ENCODE measurements at regions not wholly inside any gene's neighbourhood (a gene's known extent, or its start where the extent isn't known, plus 50 kb on each side); places are given as distances from the start of the nearest gene placed in this dataset.

- intact Hi-C loops (cut with micrococcal nuclease; ENCODE audit: unreplicated experiment) = no loop called here
- no peaks in the 10 kb centered on the region for H3K36me3 ChIP-seq (replicated peaks in 1 of 2; ENCODE audit: control insufficient read depth in 1 of 2, insufficient read depth in 2 of 2, low read length in 2 of 2)
- no peaks in the 10 kb centered on the region for H3K9me3 ChIP-seq (ENCODE audit: low read length)
- DNase-seq (ENCODE audit: low spot score) = peak; percentile 36
- 34% methylated on average over 9 of the region's 12 CpGs for WGBS (ENCODE audit: low lambda C conversion rate)
- H3K27ac ChIP-seq (ENCODE audit: extremely low read length, insufficient read depth, low read length) = peak overlapping the region; percentile 52
- POLR2A ChIA-PET = no interaction called here
- no TSS peak for BruUV-seq (replicated peaks)
- H3K4me3 ChIP-seq (replicated peaks in 1 of 3; ENCODE audit: insufficient read depth in 1 of 3, low read depth in 2 of 3, low read length in 3 of 3) = no peak overlapping the region
- no peak overlapping the region for H3K9ac ChIP-seq (ENCODE audit: insufficient read depth, low read depth, low read length)
- peak; percentile 44 for ATAC-seq
- H3K4me2 ChIP-seq (ENCODE audit: low read depth, low read length) = peak overlapping the region; percentile 34
- in situ Hi-C loops (cut with HindIII; ENCODE audit: extremely low pct_ligation_motif_present, low pct_unique_long_range_greater_than_20kb) = no loop called here
- H2AFZ ChIP-seq (ENCODE audit: low read length) = no peak overlapping the region
- TF ChIP-seq ZFP36 (IDR thresholded peaks at IDR 0.05; ENCODE audit: borderline replicate concordance, low read depth, low read length, partially characterized antibody) (no peak), HNF4G (IDR thresholded peaks at IDR 0.05; ENCODE audit: borderline replicate concordance, low read depth, low read length) (peak; percentile 23; the same call in 1 of the 2 replicates), HNF4G (CRISPR knock-in tag; IDR thresholded peaks at IDR 0.05; ENCODE audit: borderline replicate concordance, low read depth) (no peak), GFI1 (CRISPR knock-in tag; IDR thresholded peaks at IDR 0.05; ENCODE audit: borderline replicate concordance) (0 out of 2 replicates have a peak, but pooled peaks have one; percentile 30), NCOR1 (IDR thresholded peaks at IDR 0.05; ENCODE audit: borderline replicate concordance, low read length) (peak; percentile 28; the same call in 1 of the 2 replicates), ZNF362 (CRISPR knock-in tag; IDR thresholded peaks at IDR 0.05; ENCODE audit: borderline replicate concordance) (peak; percentile 74; the same call in 1 of the 2 replicates), SRSF9 (IDR thresholded peaks at IDR 0.05; ENCODE audit: borderline replicate concordance, insufficient read depth, low read depth, low read length, poor library complexity, severe bottlenecking) (no peak), CBFB (CRISPR knock-in tag; IDR thresholded peaks at IDR 0.05) (no peak), PHF21A (CRISPR knock-in tag; IDR thresholded peaks at IDR 0.05) (no peak), PRPF4 (IDR thresholded peaks at IDR 0.05; ENCODE audit: low read depth, low read length, poor library complexity, severe bottlenecking) (no peak), CEBPB (IDR thresholded peaks at IDR 0.05; ENCODE audit: borderline replicate concordance, low read depth, low read length) (peak; percentile 22; the same call in 1 of the 2 replicates), HOXA9 (CRISPR knock-in tag; IDR thresholded peaks at IDR 0.05; ENCODE audit: borderline replicate concordance) (no peak), ZBTB7B (CRISPR knock-in tag; IDR thresholded peaks at IDR 0.05) (0 out of 2 replicates have a peak, but pooled peaks have one; percentile 0)
- TF ChIP-seq, protein P1, sequence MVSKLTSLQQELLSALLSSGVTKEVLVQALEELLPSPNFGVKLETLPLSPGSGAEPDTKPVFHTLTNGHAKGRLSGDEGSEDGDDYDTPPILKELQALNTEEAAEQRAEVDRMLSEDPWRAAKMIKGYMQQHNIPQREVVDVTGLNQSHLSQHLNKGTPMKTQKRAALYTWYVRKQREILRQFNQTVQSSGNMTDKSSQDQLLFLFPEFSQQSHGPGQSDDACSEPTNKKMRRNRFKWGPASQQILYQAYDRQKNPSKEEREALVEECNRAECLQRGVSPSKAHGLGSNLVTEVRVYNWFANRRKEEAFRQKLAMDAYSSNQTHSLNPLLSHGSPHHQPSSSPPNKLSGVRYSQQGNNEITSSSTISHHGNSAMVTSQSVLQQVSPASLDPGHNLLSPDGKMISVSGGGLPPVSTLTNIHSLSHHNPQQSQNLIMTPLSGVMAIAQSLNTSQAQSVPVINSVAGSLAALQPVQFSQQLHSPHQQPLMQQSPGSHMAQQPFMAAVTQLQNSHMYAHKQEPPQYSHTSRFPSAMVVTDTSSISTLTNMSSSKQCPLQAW (CRISPR knock-in tag; IDR thresholded peaks at IDR 0.05) = no peak
- TF ChIP-seq, protein P2, sequence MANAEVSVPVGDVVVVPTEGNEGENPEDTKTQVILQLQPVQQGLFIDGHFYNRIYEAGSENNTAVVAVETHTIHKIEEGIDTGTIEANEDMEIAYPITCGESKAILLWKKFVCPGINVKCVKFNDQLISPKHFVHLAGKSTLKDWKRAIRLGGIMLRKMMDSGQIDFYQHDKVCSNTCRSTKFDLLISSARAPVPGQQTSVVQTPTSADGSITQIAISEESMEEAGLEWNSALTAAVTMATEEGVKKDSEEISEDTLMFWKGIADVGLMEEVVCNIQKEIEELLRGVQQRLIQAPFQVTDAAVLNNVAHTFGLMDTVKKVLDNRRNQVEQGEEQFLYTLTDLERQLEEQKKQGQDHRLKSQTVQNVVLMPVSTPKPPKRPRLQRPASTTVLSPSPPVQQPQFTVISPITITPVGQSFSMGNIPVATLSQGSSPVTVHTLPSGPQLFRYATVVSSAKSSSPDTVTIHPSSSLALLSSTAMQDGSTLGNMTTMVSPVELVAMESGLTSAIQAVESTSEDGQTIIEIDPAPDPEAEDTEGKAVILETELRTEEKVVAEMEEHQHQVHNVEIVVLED (CRISPR knock-in tag; IDR thresholded peaks at IDR 0.05; ENCODE audit: borderline replicate concordance) = no peak
- TF ChIP-seq, protein P3, sequence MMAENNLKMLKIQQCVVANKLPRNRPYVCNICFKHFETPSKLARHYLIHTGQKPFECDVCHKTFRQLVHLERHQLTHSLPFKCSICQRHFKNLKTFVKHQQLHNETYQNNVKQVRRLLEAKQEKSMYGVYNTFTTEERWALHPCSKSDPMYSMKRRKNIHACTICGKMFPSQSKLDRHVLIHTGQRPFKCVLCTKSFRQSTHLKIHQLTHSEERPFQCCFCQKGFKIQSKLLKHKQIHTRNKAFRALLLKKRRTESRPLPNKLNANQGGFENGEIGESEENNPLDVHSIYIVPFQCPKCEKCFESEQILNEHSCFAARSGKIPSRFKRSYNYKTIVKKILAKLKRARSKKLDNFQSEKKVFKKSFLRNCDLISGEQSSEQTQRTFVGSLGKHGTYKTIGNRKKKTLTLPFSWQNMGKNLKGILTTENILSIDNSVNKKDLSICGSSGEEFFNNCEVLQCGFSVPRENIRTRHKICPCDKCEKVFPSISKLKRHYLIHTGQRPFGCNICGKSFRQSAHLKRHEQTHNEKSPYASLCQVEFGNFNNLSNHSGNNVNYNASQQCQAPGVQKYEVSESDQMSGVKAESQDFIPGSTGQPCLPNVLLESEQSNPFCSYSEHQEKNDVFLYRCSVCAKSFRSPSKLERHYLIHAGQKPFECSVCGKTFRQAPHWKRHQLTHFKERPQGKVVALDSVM (CRISPR knock-in tag; IDR thresholded peaks at IDR 0.05) = 0 out of 2 replicates have a peak, but pooled peaks have one; percentile 1
- FAIRE-seq = peak; percentile 12
- H3K4me1 ChIP-seq (ENCODE audit: insufficient read depth, low read length) = peaks cover 32% of the 10 kb centered on the region
- H3K27me3 ChIP-seq (ENCODE audit: control insufficient read depth in 1 of 2, insufficient read depth in 2 of 2, low read length in 2 of 2) = no peaks in the 10 kb centered on the region
- CTCF ChIA-PET (ENCODE audit: low intra/inter-chr PET ratio, low total read pairs) = no interaction called here
- no peaks in the 10 kb centered on the region for H3K79me2 ChIP-seq (ENCODE audit: insufficient read depth, low read length)
- H4K20me1 ChIP-seq (ENCODE audit: insufficient read depth, low read length) = peaks cover 17% of the 10 kb centered on the region
Measured at GRCh38 chr11:70575396-70576060, 177.2 kb downstream of the CTTN start.
